ENCODE measurements at regions not wholly inside any gene's neighbourhood (a gene's known extent, or its start where the extent isn't known, plus 50 kb on each side); places are given as distances from the start of the nearest gene placed in this dataset.

DNA sequence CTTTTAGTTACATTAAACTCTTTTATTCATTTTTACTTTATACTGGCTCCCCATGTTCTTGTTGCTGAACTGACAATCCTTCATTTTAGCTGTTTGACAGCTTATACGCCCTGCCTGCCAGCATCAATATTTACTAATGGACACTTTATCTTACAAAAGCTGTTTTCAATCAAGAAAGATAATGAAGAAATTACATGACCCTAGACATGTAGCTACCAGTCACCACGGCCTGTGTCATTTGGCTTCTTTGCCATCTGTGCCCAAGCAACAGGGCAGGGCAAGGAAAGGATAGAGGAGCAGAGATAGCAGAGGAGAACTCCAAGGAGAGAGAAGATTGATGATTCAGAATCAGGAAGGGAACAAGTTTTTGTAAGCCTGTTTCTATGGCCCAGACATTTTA, 647.3 kb downstream of the BRINP1 start:
- no peak overlapping the region for H3K4me3 Mint-ChIP-seq
- no peak for ATAC-seq (replicated peaks in 1 of 4)

DNA sequence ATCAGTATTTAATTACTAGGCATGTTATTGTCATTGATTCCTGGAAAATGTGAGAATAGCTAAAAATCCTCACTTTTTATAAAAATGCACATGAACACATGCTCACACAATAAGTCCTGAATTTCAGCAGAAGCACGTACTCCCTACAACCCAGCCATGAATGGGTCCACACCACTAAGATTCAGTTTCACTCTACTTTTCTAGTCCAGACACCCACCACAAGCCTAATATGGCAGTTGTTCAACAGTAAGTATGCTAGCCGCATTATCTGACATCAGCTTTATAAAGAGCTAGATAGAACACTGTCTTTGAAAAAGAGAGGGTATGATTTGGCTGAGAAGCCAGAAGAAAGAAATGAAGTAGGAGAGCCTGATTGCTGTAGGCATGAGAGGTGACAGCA, 639.3 kb downstream of the BRINP1 start:
- ChIA-PET POLR2A (no interaction called here), CTCF (no interaction called here)
- H3K4me1 Mint-ChIP-seq, result no peaks in the 10 kb centered on the region
- Histone ChIP-seq H3K27ac (ENCODE audit: low read length) (no peak overlapping the region), H3K27me3 (replicated peaks in 1 of 2; ENCODE audit: control insufficient read depth in 2 of 2, extremely low read depth in 1 of 2, insufficient read depth in 2 of 2, low read length in 1 of 2) (no peaks in the 10 kb centered on the region), H3K4me3 (ENCODE audit: control insufficient read depth in 1 of 2, extremely low read depth in 1 of 2, low read length in 1 of 2) (no peak overlapping the region), H3K4me1 (ENCODE audit: control insufficient read depth in 1 of 2, extremely low read depth in 1 of 2, insufficient read depth in 2 of 2, low read length in 2 of 2) (no peaks in the 10 kb centered on the region), H3K9me3 (peaks cover 4% of the 10 kb centered on the region), H3K36me3 (ENCODE audit: control insufficient read depth in 2 of 2, extremely low read depth in 1 of 2, insufficient read depth in 1 of 2, low read length in 1 of 2) (no peaks in the 10 kb centered on the region)
- H3K27ac Mint-ChIP-seq, result no peak overlapping the region
- peaks cover 14 to 18% (median 15%) of the 10 kb centered on the region in 3 donors for H3K9me3 Mint-ChIP-seq
- ATAC-seq (replicated peaks in 1 of 4) (no peak), DNase-seq (no peak)
- 67% methylated on average over 1 of the region's 2 CpGs for WGBS (ENCODE audit: insufficient coverage)
- no peaks in the 10 kb centered on the region for H3K36me3 Mint-ChIP-seq
- H3K4me3 Mint-ChIP-seq, result no peak overlapping the region
- no peaks in the 10 kb centered on the region for H3K27me3 Mint-ChIP-seq

More for the DNA sequence above, 647.3 kb downstream of the BRINP1 start:
- Histone ChIP-seq H3K36me3 (ENCODE audit: control insufficient read depth in 2 of 2, extremely low read depth in 1 of 2, insufficient read depth in 1 of 2, low read length in 1 of 2) (no peaks in the 10 kb centered on the region), H3K4me3 (ENCODE audit: control insufficient read depth in 1 of 2, extremely low read depth in 1 of 2, low read length in 1 of 2) (no peak overlapping the region), H3K9me3 (no peaks in the 10 kb centered on the region), H3K27me3 (replicated peaks in 1 of 2; ENCODE audit: control insufficient read depth in 2 of 2, extremely low read depth in 1 of 2, insufficient read depth in 2 of 2, low read length in 1 of 2) (no peaks in the 10 kb centered on the region), H3K27ac (ENCODE audit: low read length) (no peak overlapping the region), H3K4me1 (ENCODE audit: control insufficient read depth in 1 of 2, extremely low read depth in 1 of 2, insufficient read depth in 2 of 2, low read length in 2 of 2) (no peaks in the 10 kb centered on the region)
- H3K4me1 Mint-ChIP-seq, result no peaks in the 10 kb centered on the region
- CTCF ChIA-PET, result no interaction called here
- no peaks in the 10 kb centered on the region for H3K36me3 Mint-ChIP-seq
- peaks cover 14 to 19% (median 15%) of the 10 kb centered on the region in 3 donors for H3K9me3 Mint-ChIP-seq
- POLR2A ChIA-PET, result no interaction called here
- H3K27me3 Mint-ChIP-seq, result no peaks in the 10 kb centered on the region
- no peak overlapping the region for H3K27ac Mint-ChIP-seq
- WGBS (ENCODE audit: insufficient coverage), result no CpG with 5 or more reads among the region's 2 CpGs
- DNase-seq, result no peak

DNA sequence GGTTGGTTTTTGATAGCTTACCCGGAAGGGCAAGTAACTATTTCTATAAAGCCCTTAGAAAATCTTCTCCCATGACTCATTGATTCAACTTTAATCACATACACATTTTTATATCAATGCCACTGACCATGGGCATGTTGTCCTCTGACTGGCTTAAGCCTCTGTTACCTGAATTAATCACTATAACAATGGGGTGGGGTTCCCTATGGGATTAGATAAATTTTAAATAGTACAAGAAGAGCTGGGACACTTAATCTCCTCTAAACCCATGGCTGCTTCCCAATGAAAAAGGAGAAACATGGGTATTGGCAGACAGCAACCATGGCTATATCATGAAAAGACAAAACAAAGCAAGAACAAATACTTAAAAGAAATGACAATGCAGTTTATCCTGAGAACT, 636.2 kb downstream of the BRINP1 start:
- POLR2A ChIA-PET, result no interaction called here
- DNase-seq, result no peak
- Histone ChIP-seq H3K36me3 (ENCODE audit: control insufficient read depth in 2 of 2, extremely low read depth in 1 of 2, insufficient read depth in 1 of 2, low read length in 1 of 2) (no peaks in the 10 kb centered on the region), H3K27me3 (replicated peaks in 1 of 2; ENCODE audit: control insufficient read depth in 2 of 2, extremely low read depth in 1 of 2, insufficient read depth in 2 of 2, low read length in 1 of 2) (no peaks in the 10 kb centered on the region), H3K27ac (ENCODE audit: low read length) (no peak overlapping the region), H3K4me3 (ENCODE audit: control insufficient read depth in 1 of 2, extremely low read depth in 1 of 2, low read length in 1 of 2) (no peak overlapping the region), H3K9me3 (peaks cover 4% of the 10 kb centered on the region), H3K4me1 (ENCODE audit: control insufficient read depth in 1 of 2, extremely low read depth in 1 of 2, insufficient read depth in 2 of 2, low read length in 2 of 2) (no peaks in the 10 kb centered on the region)
- H3K4me3 Mint-ChIP-seq, result no peak overlapping the region
- no peaks in the 10 kb centered on the region for H3K27me3 Mint-ChIP-seq
- CTCF ChIA-PET, result no interaction called here
- WGBS (ENCODE audit: insufficient coverage), result no CpG with 5 or more reads among the region's 1 CpG
- no peaks in the 10 kb centered on the region for H3K36me3 Mint-ChIP-seq
- H3K4me1 Mint-ChIP-seq, result no peaks in the 10 kb centered on the region
- peaks cover 17 to 27% (median 22%) of the 10 kb centered on the region in 3 donors for H3K9me3 Mint-ChIP-seq
- no peak for ATAC-seq (replicated peaks in 1 of 4)
- no peak overlapping the region for H3K27ac Mint-ChIP-seq

DNA sequence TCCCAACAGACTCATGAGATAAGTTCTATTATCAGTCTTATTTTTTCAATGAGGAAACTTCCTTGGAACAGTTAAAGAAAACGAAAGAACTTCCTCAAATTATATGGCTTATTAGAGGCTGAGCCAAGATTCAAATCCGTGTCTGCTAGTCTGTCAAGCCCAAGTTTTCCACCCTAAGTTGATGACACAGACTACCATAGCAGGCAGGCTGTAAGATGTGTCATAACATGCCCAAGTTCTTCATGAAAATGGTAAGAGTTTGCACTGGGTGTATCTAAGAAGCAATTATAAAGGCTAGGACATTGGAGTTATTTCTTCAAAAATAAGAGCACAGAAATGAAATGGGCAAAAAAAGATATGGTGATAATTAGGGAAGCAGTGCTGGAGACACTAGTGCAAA, 634.5 kb downstream of the BRINP1 start:
- Mint-ChIP-seq H3K27me3 (no peaks in the 10 kb centered on the region), H3K4me3 (no peak overlapping the region), H3K36me3 (no peaks in the 10 kb centered on the region), H3K27ac (no peak overlapping the region), H3K4me1 (no peaks in the 10 kb centered on the region), H3K9me3 (peaks cover 22 to 27% (median 22%) of the 10 kb centered on the region in 3 donors)
- no peak overlapping the region for H3K4me3 ChIP-seq (ENCODE audit: control insufficient read depth in 1 of 2, extremely low read depth in 1 of 2, low read length in 1 of 2)
- CTCF ChIA-PET, result no interaction called here
- H3K36me3 ChIP-seq (ENCODE audit: control insufficient read depth in 2 of 2, extremely low read depth in 1 of 2, insufficient read depth in 1 of 2, low read length in 1 of 2), result no peaks in the 10 kb centered on the region
- H3K9me3 ChIP-seq, result no peaks in the 10 kb centered on the region
- no peak overlapping the region for H3K27ac ChIP-seq (ENCODE audit: low read length)
- no CpG with 5 or more reads among the region's 2 CpGs for WGBS (ENCODE audit: insufficient coverage)
- H3K27me3 ChIP-seq (replicated peaks in 1 of 2; ENCODE audit: control insufficient read depth in 2 of 2, extremely low read depth in 1 of 2, insufficient read depth in 2 of 2, low read length in 1 of 2), result no peaks in the 10 kb centered on the region
- POLR2A ChIA-PET, result no interaction called here
- no peaks in the 10 kb centered on the region for H3K4me1 ChIP-seq (ENCODE audit: control insufficient read depth in 1 of 2, extremely low read depth in 1 of 2, insufficient read depth in 2 of 2, low read length in 2 of 2)
- no peak for ATAC-seq (replicated peaks in 1 of 4)
- no peak for DNase-seq

DNA sequence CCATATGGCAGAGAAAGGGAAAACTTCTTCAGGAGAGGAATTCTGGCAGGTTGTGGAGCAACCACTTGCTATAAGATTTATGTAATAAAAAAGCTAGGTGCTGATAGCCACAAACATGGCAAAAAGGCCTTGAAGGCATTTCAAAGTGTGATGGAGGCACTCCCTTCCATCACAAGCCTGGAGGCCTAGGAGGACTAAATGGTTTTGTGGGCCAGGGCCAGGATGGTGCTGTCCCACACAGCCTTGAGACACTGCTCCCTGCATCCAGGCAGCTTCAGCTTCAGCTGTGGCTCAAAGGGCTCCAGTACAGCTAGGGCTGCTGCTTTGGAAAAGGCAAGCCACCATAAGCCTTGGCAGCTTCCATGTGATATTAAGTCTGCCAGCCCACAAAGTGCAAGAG, 632.8 kb downstream of the BRINP1 start:
- Histone ChIP-seq H3K27me3 (replicated peaks in 1 of 2; ENCODE audit: control insufficient read depth in 2 of 2, extremely low read depth in 1 of 2, insufficient read depth in 2 of 2, low read length in 1 of 2) (no peaks in the 10 kb centered on the region), H3K27ac (ENCODE audit: low read length) (no peak overlapping the region), H3K4me3 (ENCODE audit: control insufficient read depth in 1 of 2, extremely low read depth in 1 of 2, low read length in 1 of 2) (no peak overlapping the region), H3K4me1 (ENCODE audit: control insufficient read depth in 1 of 2, extremely low read depth in 1 of 2, insufficient read depth in 2 of 2, low read length in 2 of 2) (no peaks in the 10 kb centered on the region), H3K9me3 (no peaks in the 10 kb centered on the region), H3K36me3 (ENCODE audit: control insufficient read depth in 2 of 2, extremely low read depth in 1 of 2, insufficient read depth in 1 of 2, low read length in 1 of 2) (no peaks in the 10 kb centered on the region)
- Mint-ChIP-seq H3K4me1 (no peaks in the 10 kb centered on the region), H3K27ac (no peak overlapping the region), H3K27me3 (no peaks in the 10 kb centered on the region), H3K9me3 (peaks cover 22 to 23% (median 22%) of the 10 kb centered on the region in 3 donors), H3K4me3 (no peak overlapping the region), H3K36me3 (no peaks in the 10 kb centered on the region)
- DNase-seq, result no peak
- POLR2A ChIA-PET, result no interaction called here
- CTCF ChIA-PET, result no interaction called here
- ATAC-seq (replicated peaks in 1 of 4), result no peak

DNA sequence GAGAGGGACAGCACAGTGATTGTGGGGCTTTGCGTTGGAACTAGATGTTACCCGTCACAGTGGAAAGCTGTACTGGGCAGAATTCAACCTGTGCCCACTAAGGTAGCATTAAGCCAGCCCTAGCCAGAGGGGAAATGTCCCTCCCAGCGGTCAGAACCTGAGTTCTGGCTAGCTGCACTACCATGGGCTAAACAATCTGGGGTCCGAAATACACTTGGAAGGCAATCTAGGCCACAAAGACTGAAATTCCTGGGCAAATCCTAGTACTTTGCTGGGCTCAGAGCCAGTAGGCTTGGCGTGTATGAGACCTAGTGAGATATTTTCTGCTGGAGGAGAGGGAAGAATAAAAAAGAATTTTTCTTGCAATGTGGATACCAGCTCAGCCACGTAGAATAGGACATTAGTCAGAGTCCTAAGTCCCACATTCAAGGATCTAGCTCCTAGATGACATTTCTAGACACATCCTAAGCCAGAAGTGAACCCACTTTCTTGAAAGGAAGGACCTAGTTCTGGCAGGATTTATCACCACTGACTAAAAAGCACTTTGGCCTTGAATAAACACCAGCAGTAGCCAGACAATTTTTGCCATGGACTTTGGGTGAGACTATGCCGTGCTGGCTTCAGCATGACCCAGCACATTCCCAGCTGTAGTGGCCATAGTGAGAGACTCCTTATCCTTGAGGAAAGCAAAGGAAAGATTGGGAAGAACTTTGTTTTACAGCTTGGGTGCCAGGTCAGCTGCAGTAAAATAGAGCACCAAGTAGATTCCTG, 618.0 kb downstream of the BRINP1 start:
- H3K27ac ChIP-seq (ENCODE audit: low read length), result no peak overlapping the region
- Mint-ChIP-seq H3K36me3 (no peaks in the 10 kb centered on the region), H3K9me3 (peaks cover 11 to 36% (median 12%) of the 10 kb centered on the region in 3 donors), H3K4me1 (no peaks in the 10 kb centered on the region), H3K4me3 (no peak overlapping the region), H3K27me3 (no peaks in the 10 kb centered on the region), H3K27ac (no peak overlapping the region)
- no peaks in the 10 kb centered on the region for H3K27me3 ChIP-seq (replicated peaks in 1 of 2; ENCODE audit: control insufficient read depth in 2 of 2, extremely low read depth in 1 of 2, insufficient read depth in 2 of 2, low read length in 1 of 2)
- DNase-seq (no peak), ATAC-seq (replicated peaks in 1 of 4) (no peak)
- POLR2A ChIA-PET, result no interaction called here
- 70% methylated on average over 6 of the region's 7 CpGs for WGBS (ENCODE audit: insufficient coverage)
- H3K4me1 ChIP-seq (ENCODE audit: control insufficient read depth in 1 of 2, extremely low read depth in 1 of 2, insufficient read depth in 2 of 2, low read length in 2 of 2), result no peaks in the 10 kb centered on the region
- CTCF ChIA-PET, result no interaction called here
- H3K4me3 ChIP-seq (ENCODE audit: control insufficient read depth in 1 of 2, extremely low read depth in 1 of 2, low read length in 1 of 2), result no peak overlapping the region
- no peaks in the 10 kb centered on the region for H3K9me3 ChIP-seq
- H3K36me3 ChIP-seq (ENCODE audit: control insufficient read depth in 2 of 2, extremely low read depth in 1 of 2, insufficient read depth in 1 of 2, low read length in 1 of 2), result no peaks in the 10 kb centered on the region

DNA sequence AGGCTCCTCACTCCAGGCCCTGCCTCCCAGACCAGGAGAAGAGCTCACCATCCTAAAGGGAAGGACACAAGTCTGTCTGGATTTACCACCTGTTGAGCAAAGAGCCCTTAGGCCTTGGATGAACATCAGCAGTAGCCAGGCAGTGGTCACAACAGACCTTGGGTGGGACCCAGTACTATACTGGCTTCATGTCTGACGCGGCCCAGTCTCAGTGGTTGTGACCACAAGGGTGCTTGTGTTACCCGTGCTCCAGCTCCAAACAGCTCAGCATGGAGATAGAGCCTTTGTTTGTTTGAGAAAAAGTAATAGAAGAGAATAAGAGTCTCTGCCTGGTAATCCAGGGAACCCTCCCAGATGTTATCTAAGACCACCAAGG, 617.4 kb downstream of the BRINP1 start:
- POLR2A ChIA-PET, result no interaction called here
- Mint-ChIP-seq H3K4me1 (no peaks in the 10 kb centered on the region), H3K9me3 (peaks cover 11 to 37% (median 14%) of the 10 kb centered on the region in 3 donors), H3K4me3 (no peak overlapping the region), H3K27me3 (no peaks in the 10 kb centered on the region), H3K36me3 (no peaks in the 10 kb centered on the region), H3K27ac (no peak overlapping the region)
- Histone ChIP-seq H3K4me1 (ENCODE audit: control insufficient read depth in 1 of 2, extremely low read depth in 1 of 2, insufficient read depth in 2 of 2, low read length in 2 of 2) (no peaks in the 10 kb centered on the region), H3K36me3 (ENCODE audit: control insufficient read depth in 2 of 2, extremely low read depth in 1 of 2, insufficient read depth in 1 of 2, low read length in 1 of 2) (no peaks in the 10 kb centered on the region), H3K4me3 (ENCODE audit: control insufficient read depth in 1 of 2, extremely low read depth in 1 of 2, low read length in 1 of 2) (no peak overlapping the region), H3K27me3 (replicated peaks in 1 of 2; ENCODE audit: control insufficient read depth in 2 of 2, extremely low read depth in 1 of 2, insufficient read depth in 2 of 2, low read length in 1 of 2) (no peaks in the 10 kb centered on the region), H3K9me3 (no peaks in the 10 kb centered on the region), H3K27ac (ENCODE audit: low read length) (no peak overlapping the region)
- DNase-seq, result no peak
- CTCF ChIA-PET, result no interaction called here
- WGBS (ENCODE audit: insufficient coverage), result 46% methylated on average over 2 of the region's 3 CpGs
- no peak for ATAC-seq (replicated peaks in 1 of 4)

All from T-cell (primary cell).